ENCODE measurements at regions not wholly inside any gene's neighbourhood (a gene's known extent, or its start where the extent isn't known, plus 50 kb on each side); places are given as distances from the start of the nearest gene placed in this dataset.

- no peak overlapping the region for H3K27ac ChIP-seq (ENCODE audit: low read depth, low read length)
- H3K27me3 ChIP-seq (ENCODE audit: control insufficient read depth, insufficient read depth, low read length) = no peaks in the 10 kb centered on the region
- no peak for DNase-seq (ENCODE audit: low read depth, low spot score)
- ChIA-PET POLR2A (no interaction called here), CTCF (interaction anchor here (0.7 kb wide), 1 partner anchor 1308 kb away, joined by 3 read pairs; no protein-coding TSS in a partner anchor)
- H3K9me3 ChIP-seq (ENCODE audit: control insufficient read depth, insufficient read depth, low read length) = no peaks in the 10 kb centered on the region
- no peak overlapping the region for H3K4me3 ChIP-seq (ENCODE audit: low read depth, low read length)
- no peak for TF ChIP-seq CTCF (IDR thresholded peaks at IDR 0.05; ENCODE audit: low read depth, low read length)
Observed at GRCh38 chr6:106885679-106886078, 88.8 kb downstream of the CD24 start.

GRCh38 chr6:106884576-106884975 is 90.0 kb downstream of the CD24 start:
- Histone ChIP-seq H3K4me3 (ENCODE audit: low read depth, low read length) (no peak overlapping the region), H3K27me3 (ENCODE audit: control insufficient read depth, insufficient read depth, low read length) (no peaks in the 10 kb centered on the region), H3K27ac (ENCODE audit: low read depth, low read length) (no peak overlapping the region), H3K9me3 (ENCODE audit: control insufficient read depth, insufficient read depth, low read length) (no peaks in the 10 kb centered on the region)
- no peak for DNase-seq (ENCODE audit: low read depth, low spot score)
- no peak for TF ChIP-seq CTCF (IDR thresholded peaks at IDR 0.05; ENCODE audit: low read depth, low read length)
- ChIA-PET POLR2A (interaction anchor here (0.7 kb wide), 1 partner anchor 87 kb away, joined by 6 read pairs; no protein-coding TSS in a partner anchor), CTCF (interaction anchor here (0.7 to 1.4 kb wide), 3 partner anchors 65 to 113 kb away, joined by 3 to 8 read pairs (median 3); no protein-coding TSS in a partner anchor)

GRCh38 chr6:106883808-106884262 is 90.7 kb downstream of the CD24 start:
- Histone ChIP-seq H3K27ac (ENCODE audit: low read depth, low read length) (no peak overlapping the region), H3K9me3 (ENCODE audit: control insufficient read depth, insufficient read depth, low read length) (no peaks in the 10 kb centered on the region), H3K27me3 (ENCODE audit: control insufficient read depth, insufficient read depth, low read length) (no peaks in the 10 kb centered on the region), H3K4me3 (ENCODE audit: low read depth, low read length) (no peak overlapping the region)
- ChIA-PET CTCF (interaction anchor here (1.4 kb wide), 1 partner anchor 96 kb away, joined by 3 read pairs; no protein-coding TSS in a partner anchor), POLR2A (no interaction called here)
- TF ChIP-seq CTCF (IDR thresholded peaks at IDR 0.05; ENCODE audit: low read depth, low read length) = no peak
- DNase-seq (ENCODE audit: low read depth, low spot score) = no peak

- Histone ChIP-seq H3K9me3 (ENCODE audit: control insufficient read depth, insufficient read depth, low read length) (no peaks in the 10 kb centered on the region), H3K27ac (ENCODE audit: low read depth, low read length) (no peak overlapping the region), H3K27me3 (ENCODE audit: control insufficient read depth, insufficient read depth, low read length) (no peaks in the 10 kb centered on the region), H3K4me3 (ENCODE audit: low read depth, low read length) (no peak overlapping the region)
- ChIA-PET POLR2A (interaction anchor here (0.6 to 0.7 kb wide), 2 partner anchors 10 to 51 kb away, joined by 4 read pairs; no protein-coding TSS in a partner anchor), CTCF (interaction anchor here (1.4 kb wide), 1 partner anchor 97 kb away, joined by 3 read pairs; no protein-coding TSS in a partner anchor)
- no peak for DNase-seq (ENCODE audit: low read depth, low spot score)
- no peak for TF ChIP-seq CTCF (IDR thresholded peaks at IDR 0.05; ENCODE audit: low read depth, low read length)
Observed at GRCh38 chr6:106882601-106883518, 91.7 kb downstream of the CD24 start.

- Histone ChIP-seq H3K27ac (ENCODE audit: low read depth, low read length) (no peak overlapping the region), H3K27me3 (ENCODE audit: control insufficient read depth, insufficient read depth, low read length) (no peaks in the 10 kb centered on the region), H3K4me3 (ENCODE audit: low read depth, low read length) (no peak overlapping the region), H3K9me3 (ENCODE audit: control insufficient read depth, insufficient read depth, low read length) (no peaks in the 10 kb centered on the region)
- no peak for TF ChIP-seq CTCF (IDR thresholded peaks at IDR 0.05; ENCODE audit: low read depth, low read length)
- no peak for DNase-seq (ENCODE audit: low read depth, low spot score)
- POLR2A ChIA-PET = interaction anchor here (0.6 kb wide), 1 partner anchor 10 kb away, joined by 4 read pairs; no protein-coding TSS in a partner anchor
- CTCF ChIA-PET = no interaction called here
Observed at GRCh38 chr6:106882138-106882537, 92.4 kb downstream of the CD24 start.
